ENCODE measurements at regions not wholly inside any gene's neighbourhood (a gene's known extent, or its start where the extent isn't known, plus 50 kb on each side); places are given as distances from the start of the nearest gene placed in this dataset.

GRCh38 chr2:136291871-136292270 lies 173.9 kb upstream of the CXCR4 start:
- H3K9me3 ChIP-seq (ENCODE audit: control insufficient read depth in 1 of 2, insufficient read depth in 1 of 2, low read length in 2 of 2), result no peaks in the 10 kb centered on the region
- peaks cover 7% of the 10 kb centered on the region for H3K4me1 Mint-ChIP-seq (ENCODE audit: low read depth)
- H3K27ac Mint-ChIP-seq, result no peak overlapping the region
- CTCF ChIA-PET, result interaction anchor here (0.6 kb wide), 1 partner anchor 1109 kb away, joined by 3 read pairs; no protein-coding TSS in a partner anchor
- H3K36me3 ChIP-seq (ENCODE audit: insufficient read depth, low read length), result no peaks in the 10 kb centered on the region
- peaks cover 12% of the 10 kb centered on the region for H3K9me3 Mint-ChIP-seq
- H3K4me3 ChIP-seq (ENCODE audit: low read length), result no peak overlapping the region
- H3K27me3 ChIP-seq (ENCODE audit: control insufficient read depth in 1 of 2, insufficient read depth in 2 of 2, low read length in 2 of 2), result no peaks in the 10 kb centered on the region
- no peak for TF ChIP-seq CTCF (IDR thresholded peaks at IDR 0.05)
- H3K36me3 Mint-ChIP-seq (ENCODE audit: low read depth), result no peaks in the 10 kb centered on the region
- intact Hi-C loops (cut with DNase I, micrococcal nuclease), result no loop called here
- H3K4me1 ChIP-seq (ENCODE audit: insufficient read depth, low read length), result no peaks in the 10 kb centered on the region
- no peak for ATAC-seq (ENCODE audit: poor library complexity)
- no peaks in the 10 kb centered on the region for H3K27me3 Mint-ChIP-seq
- no peak for DNase-seq
- no peak overlapping the region for H3K4me3 Mint-ChIP-seq
- POLR2A ChIA-PET, result interaction anchor here (1.5 kb wide), 1 partner anchor 10 kb away, joined by 3 read pairs; no protein-coding TSS in a partner anchor
- no peak overlapping the region for H3K27ac ChIP-seq (ENCODE audit: low read depth in 1 of 2, low read length in 2 of 2)

- Histone ChIP-seq H3K27me3 (ENCODE audit: control insufficient read depth in 1 of 2, insufficient read depth in 2 of 2, low read length in 2 of 2) (no peaks in the 10 kb centered on the region), H3K36me3 (ENCODE audit: insufficient read depth, low read length) (no peaks in the 10 kb centered on the region), H3K4me1 (ENCODE audit: insufficient read depth, low read length) (no peaks in the 10 kb centered on the region), H3K27ac (ENCODE audit: low read depth in 1 of 2, low read length in 2 of 2) (no peak overlapping the region), H3K9me3 (ENCODE audit: control insufficient read depth in 1 of 2, insufficient read depth in 1 of 2, low read length in 2 of 2) (no peaks in the 10 kb centered on the region), H3K4me3 (ENCODE audit: low read length) (no peak overlapping the region)
- no peak overlapping the region for H3K27ac Mint-ChIP-seq
- POLR2A ChIA-PET, result no interaction called here
- no peaks in the 10 kb centered on the region for H3K36me3 Mint-ChIP-seq (ENCODE audit: low read depth)
- intact Hi-C loops (cut with DNase I, micrococcal nuclease), result no loop called here
- ATAC-seq (ENCODE audit: poor library complexity) (no peak), DNase-seq (no peak)
- no peak overlapping the region for H3K4me3 Mint-ChIP-seq
- peaks cover 12% of the 10 kb centered on the region for H3K9me3 Mint-ChIP-seq
- CTCF ChIA-PET, result no interaction called here
- no peak for TF ChIP-seq CTCF (IDR thresholded peaks at IDR 0.05)
- no peaks in the 10 kb centered on the region for H3K27me3 Mint-ChIP-seq
- H3K4me1 Mint-ChIP-seq (ENCODE audit: low read depth), result peaks cover 7% of the 10 kb centered on the region
These were observed 172.4 kb upstream of the CXCR4 start for GRCh38 chr2:136290326-136290725.

GRCh38 chr2:136288249-136288648 lies 170.3 kb upstream of the CXCR4 start:
- intact Hi-C loops (cut with DNase I, micrococcal nuclease), result no loop called here
- CTCF ChIA-PET, result no interaction called here
- no peaks in the 10 kb centered on the region for H3K9me3 ChIP-seq (ENCODE audit: control insufficient read depth in 1 of 2, insufficient read depth in 1 of 2, low read length in 2 of 2)
- no peak overlapping the region for H3K27ac Mint-ChIP-seq
- no peak overlapping the region for H3K27ac ChIP-seq (ENCODE audit: low read depth in 1 of 2, low read length in 2 of 2)
- no peaks in the 10 kb centered on the region for H3K27me3 Mint-ChIP-seq
- no peaks in the 10 kb centered on the region for H3K36me3 ChIP-seq (ENCODE audit: insufficient read depth, low read length)
- DNase-seq, result no peak
- peaks cover 13% of the 10 kb centered on the region for H3K4me1 Mint-ChIP-seq (ENCODE audit: low read depth)
- H3K4me1 ChIP-seq (ENCODE audit: insufficient read depth, low read length), result no peaks in the 10 kb centered on the region
- no peaks in the 10 kb centered on the region for H3K36me3 Mint-ChIP-seq (ENCODE audit: low read depth)
- POLR2A ChIA-PET, result no interaction called here
- no peak for ATAC-seq (ENCODE audit: poor library complexity)
- no peak overlapping the region for H3K4me3 ChIP-seq (ENCODE audit: low read length)
- no peaks in the 10 kb centered on the region for H3K27me3 ChIP-seq (ENCODE audit: control insufficient read depth in 1 of 2, insufficient read depth in 2 of 2, low read length in 2 of 2)
- H3K4me3 Mint-ChIP-seq, result no peak overlapping the region
- no peak for TF ChIP-seq CTCF (IDR thresholded peaks at IDR 0.05)
- peaks cover 12% of the 10 kb centered on the region for H3K9me3 Mint-ChIP-seq
